ENCODE measurements at regions not wholly inside any gene's neighbourhood (a gene's known extent, or its start where the extent isn't known, plus 50 kb on each side); places are given as distances from the start of the nearest gene placed in this dataset.

DNA sequence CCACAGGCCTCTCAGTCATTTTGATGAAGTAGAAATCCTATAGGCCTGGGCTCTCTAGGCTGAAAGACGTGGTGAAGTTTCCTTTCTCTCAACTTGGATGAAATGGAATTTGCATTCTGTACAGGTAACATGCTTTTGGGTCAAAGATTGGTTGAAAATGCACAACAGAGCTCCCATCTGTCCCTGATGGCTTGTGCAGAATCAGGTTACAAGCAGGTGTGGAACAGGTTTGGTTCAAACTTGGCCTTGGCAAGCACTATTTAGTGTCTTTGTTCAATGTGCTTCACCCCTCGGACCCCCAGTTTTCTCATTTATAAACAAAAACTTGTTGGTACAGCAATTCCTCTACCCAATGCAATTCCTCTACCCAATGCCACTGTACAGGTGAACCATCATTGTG lies 1493.0 kb downstream of the AACS start:
- Histone ChIP-seq H3K9me3 (ENCODE audit: low read length) (no peaks in the 10 kb centered on the region), H3K4me1 (ENCODE audit: insufficient read depth, low read length, poor library complexity, severe bottlenecking) (no peaks in the 10 kb centered on the region), H3K4me3 (ENCODE audit: low read depth, low read length, poor library complexity, severe bottlenecking) (no peak overlapping the region), H2AFZ (ENCODE audit: low read length) (no peak overlapping the region), H4K20me1 (ENCODE audit: insufficient read depth, low read length) (no peaks in the 10 kb centered on the region), H3K4me2 (ENCODE audit: low read length) (no peak overlapping the region), H3K79me2 (ENCODE audit: insufficient read depth, low read depth, low read length) (no peaks in the 10 kb centered on the region), H3K27ac (ENCODE audit: low read depth, low read length, poor library complexity, severe bottlenecking) (no peak overlapping the region), H3K9me2 (ENCODE audit: insufficient read depth, low read length) (no peaks in the 10 kb centered on the region), H3K36me3 (ENCODE audit: insufficient read depth, low read length) (no peaks in the 10 kb centered on the region)
- no TSS peak for BruUV-seq (replicated peaks)
- DNase-seq (ENCODE audit: low spot score) = no peak
- intact Hi-C loops (cut with micrococcal nuclease; ENCODE audit: unreplicated experiment) = no loop called here
- POLR2A ChIA-PET = no interaction called here
- CTCF ChIA-PET (ENCODE audit: unreplicated experiment) = no interaction called here
- TF ChIP-seq CTCF (conservative IDR thresholded peaks at IDR 0.05; ENCODE audit: low read length) (no peak), EZH2phosphoT487 (IDR thresholded peaks at IDR 0.05; ENCODE audit: borderline replicate concordance, low read depth, low read length) (no peak)

- H3K36me3 ChIP-seq (ENCODE audit: insufficient read depth, low read length) = no peaks in the 10 kb centered on the region
- H3K9me3 ChIP-seq (ENCODE audit: low read length) = no peaks in the 10 kb centered on the region
- H3K79me2 ChIP-seq (ENCODE audit: insufficient read depth, low read depth, low read length) = no peaks in the 10 kb centered on the region
- no peak for DNase-seq (ENCODE audit: low spot score)
- H3K4me2 ChIP-seq (ENCODE audit: low read length) = no peak overlapping the region
- BruUV-seq (replicated peaks) = no TSS peak
- intact Hi-C loops (cut with micrococcal nuclease; ENCODE audit: unreplicated experiment) = no loop called here
- ChIA-PET CTCF (ENCODE audit: unreplicated experiment) (no interaction called here), POLR2A (no interaction called here)
- no peak overlapping the region for H2AFZ ChIP-seq (ENCODE audit: low read length)
- H3K27ac ChIP-seq (ENCODE audit: low read depth, low read length, poor library complexity, severe bottlenecking) = no peak overlapping the region
- no peaks in the 10 kb centered on the region for H3K4me1 ChIP-seq (ENCODE audit: insufficient read depth, low read length, poor library complexity, severe bottlenecking)
- no peaks in the 10 kb centered on the region for H4K20me1 ChIP-seq (ENCODE audit: insufficient read depth, low read length)
- no peak for TF ChIP-seq CTCF (conservative IDR thresholded peaks at IDR 0.05; ENCODE audit: low read length)
- TF ChIP-seq EZH2phosphoT487 (IDR thresholded peaks at IDR 0.05; ENCODE audit: borderline replicate concordance, low read depth, low read length) = no peak
- H3K4me3 ChIP-seq (ENCODE audit: low read depth, low read length, poor library complexity, severe bottlenecking) = no peak overlapping the region
- H3K9me2 ChIP-seq (ENCODE audit: insufficient read depth, low read length) = no peaks in the 10 kb centered on the region
Observed at GRCh38 chr12:126558810-126559209, 1493.6 kb downstream of the AACS start.

GRCh38 chr12:126567016-126567415 lies 1501.8 kb downstream of the AACS start:
- Histone ChIP-seq H4K20me1 (ENCODE audit: insufficient read depth, low read length) (no peaks in the 10 kb centered on the region), H3K9me2 (ENCODE audit: insufficient read depth, low read length) (no peaks in the 10 kb centered on the region), H3K36me3 (ENCODE audit: insufficient read depth, low read length) (no peaks in the 10 kb centered on the region), H3K79me2 (ENCODE audit: insufficient read depth, low read depth, low read length) (no peaks in the 10 kb centered on the region), H3K9me3 (ENCODE audit: low read length) (no peaks in the 10 kb centered on the region), H3K4me3 (ENCODE audit: low read depth, low read length, poor library complexity, severe bottlenecking) (no peak overlapping the region), H3K27ac (ENCODE audit: low read depth, low read length, poor library complexity, severe bottlenecking) (no peak overlapping the region), H2AFZ (ENCODE audit: low read length) (no peak overlapping the region), H3K4me2 (ENCODE audit: low read length) (no peak overlapping the region), H3K4me1 (ENCODE audit: insufficient read depth, low read length, poor library complexity, severe bottlenecking) (no peaks in the 10 kb centered on the region)
- CTCF ChIA-PET (ENCODE audit: unreplicated experiment) = no interaction called here
- intact Hi-C loops (cut with micrococcal nuclease; ENCODE audit: unreplicated experiment) = no loop called here
- no peak for DNase-seq (ENCODE audit: low spot score)
- BruUV-seq (replicated peaks) = no TSS peak
- no peak for TF ChIP-seq EZH2phosphoT487 (IDR thresholded peaks at IDR 0.05; ENCODE audit: borderline replicate concordance, low read depth, low read length)
- no peak for TF ChIP-seq CTCF (conservative IDR thresholded peaks at IDR 0.05; ENCODE audit: low read length)
- POLR2A ChIA-PET = no interaction called here
